Small intestine (tissue), 7 donors: ENCODE measurements at regions not wholly inside any gene's neighbourhood (a gene's known extent, or its start where the extent isn't known, plus 50 kb on each side); places are given as distances from the start of the nearest gene placed in this dataset.
"Not testable (repeated sequence)": the region's sequence is repeated elsewhere in the genome, so short reads cannot be mapped to it uniquely, and the experiment has no call there.

ENCODE experiments used
- DNase-seq, 2 donors: peaks; one replicate each; pipeline versions ENCODE4 v3.0.0 to v3.0.0-alpha.2; 2013
- FAIRE-seq: peaks from 2 replicates; lab custom pipeline; 2012; peaks lifted over from hg19 to GRCh38; lab: Jason Lieb, UNC
- H3K27ac ChIP-seq, 3 donors: one replicate each; pipeline ENCODE4 v1.5.1; 2013; ENCODE audit warnings: low read length in 2 of 3, mild to moderate bottlenecking in 2 of 3, control low read depth in 1 of 3, inconsistent platforms in 1 of 3, low read depth in 1 of 3, moderate library complexity in 1 of 3
- H3K27me3 ChIP-seq, 3 donors: one replicate each; pipeline ENCODE4 v1.6.1; 2013; ENCODE audit warnings: low read length in 3 of 3, inconsistent platforms in 1 of 3; ENCODE audit not compliant: control insufficient read depth in 3 of 3, insufficient read depth in 3 of 3
- H3K36me3 ChIP-seq, 3 donors: one replicate each; pipeline ENCODE4 v1.6.1; 2013; ENCODE audit warnings: low read length in 3 of 3, inconsistent platforms in 1 of 3, low read depth in 1 of 3, mild to moderate bottlenecking in 1 of 3, moderate library complexity in 1 of 3; ENCODE audit not compliant: control insufficient read depth in 3 of 3, insufficient read depth in 2 of 3
- H3K4me1 ChIP-seq, 3 donors: one replicate each; pipeline ENCODE4 v1.6.1; 2013; ENCODE audit warnings: low read length in 2 of 3, inconsistent platforms in 1 of 3, low read depth in 1 of 3, mild to moderate bottlenecking in 1 of 3, moderate library complexity in 1 of 3; ENCODE audit not compliant: control insufficient read depth in 3 of 3, insufficient read depth in 2 of 3
- H3K4me3 ChIP-seq, 3 donors: one replicate each; pipeline ENCODE4 v1.5.1; 2013; ENCODE audit warnings: low read length in 3 of 3, control low read depth in 1 of 3, inconsistent platforms in 1 of 3, low read depth in 1 of 3, mild to moderate bottlenecking in 1 of 3, moderate library complexity in 1 of 3
- H3K9me3 ChIP-seq, 2 donors: one replicate each; pipeline ENCODE4 v1.6.1; 2013; ENCODE audit warnings: low read depth in 1 of 2, low read length in 1 of 2; ENCODE audit not compliant: control insufficient read depth in 2 of 2, insufficient read depth in 1 of 2
- WGBS, 3 donors: extraction: QIAGEN DNeasy Blood & Tissue Kit; methylation state at CpG; one replicate each; pipeline ENCODE4 v1.1.7; 2013; 5-methylcytosine and 5-hydroxymethylcytosine counted together
- donor health status: healthy with polysubstance abuse.
- donor health status: control.
- donor health status: control.
- donor health status: Bipolar disorder and iron deficiency.
- donor health status: healthy.

DNA sequence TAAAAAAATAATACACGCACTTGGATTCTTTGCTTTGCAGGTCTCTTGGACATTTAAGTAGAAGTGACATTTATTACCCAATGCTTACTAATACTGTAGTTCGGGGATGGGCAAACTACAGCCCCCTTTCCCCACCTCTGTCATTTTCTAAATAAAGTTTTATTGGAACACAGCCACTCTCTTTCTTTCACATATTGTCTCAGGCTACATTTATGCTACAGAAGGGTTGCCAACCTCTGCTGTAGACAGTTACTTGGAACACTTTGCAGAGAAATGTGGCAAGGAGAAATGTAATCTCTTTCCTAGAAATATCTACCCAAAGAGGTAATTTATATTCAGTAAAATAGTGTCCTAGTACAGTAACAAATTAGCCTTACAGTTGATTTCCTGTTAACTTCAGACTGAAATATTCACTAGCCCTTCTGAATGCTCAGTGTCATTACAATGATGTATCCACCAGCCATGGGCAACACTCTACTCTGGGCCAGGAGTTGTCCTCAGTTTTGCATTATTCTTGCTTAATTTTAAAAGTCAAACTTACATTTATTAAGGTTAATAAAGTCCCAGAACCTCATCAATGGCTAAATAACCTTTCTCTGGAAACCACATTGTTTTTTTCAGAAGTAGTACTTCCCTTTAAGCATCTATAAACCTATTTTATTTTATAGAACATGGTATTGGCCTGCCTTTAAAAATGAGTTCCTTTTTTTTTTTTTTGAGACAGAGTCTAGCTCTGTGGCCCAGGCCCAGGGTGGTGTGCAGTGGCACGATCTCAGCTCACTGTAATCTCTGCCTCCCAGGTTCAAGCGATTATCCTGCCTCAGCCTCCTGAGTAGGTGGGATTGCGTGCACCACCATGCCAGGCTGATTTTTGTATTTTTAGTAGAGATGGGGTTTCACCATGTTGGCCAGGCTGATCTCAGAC is 269.6 kb upstream of the AMIGO2 start:
- 72 to 86% (median 74%) methylated on average over 5 of the region's 5 CpGs for WGBS, 3 donors
- FAIRE-seq: no peak
- Histone ChIP-seq H3K4me3 (no peak overlapping the region), H3K27ac (no peak overlapping the region), H3K9me3 (no peaks in the 10 kb centered on the region), H3K27me3 (no peaks in the 10 kb centered on the region), H3K4me1 (no peaks in the 10 kb centered on the region), H3K36me3 (no peaks in the 10 kb centered on the region)
- DNase-seq: no peak

DNA sequence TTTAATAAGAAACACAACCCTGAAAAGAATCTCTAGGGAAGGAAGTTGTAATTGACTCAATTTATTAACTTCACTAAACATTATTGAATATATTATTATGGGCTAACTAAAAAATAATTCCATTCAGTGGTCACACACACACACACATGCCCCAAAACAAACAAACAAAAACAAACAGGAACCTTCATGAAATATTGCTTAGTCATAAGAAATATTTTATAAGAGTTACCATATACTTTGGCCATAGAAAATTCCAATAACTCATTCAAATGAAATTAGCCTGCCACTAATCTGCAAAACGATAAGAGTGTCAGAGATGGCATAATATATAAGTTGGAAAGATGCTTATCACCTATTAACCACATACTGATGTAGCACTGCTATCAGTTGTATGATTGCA is 268.4 kb upstream of the AMIGO2 start:
- H3K36me3 ChIP-seq: no peaks in the 10 kb centered on the region
- no peaks in the 10 kb centered on the region for H3K9me3 ChIP-seq
- H3K4me1 ChIP-seq: no peaks in the 10 kb centered on the region
- H3K4me3 ChIP-seq: no peak overlapping the region
- H3K27me3 ChIP-seq: no peaks in the 10 kb centered on the region
- 52 to 72% (median 56%) methylated on average over 1 of the region's 1 CpG for WGBS, 3 donors
- no peak overlapping the region for H3K27ac ChIP-seq
- DNase-seq: no peak
- FAIRE-seq: no peak

DNA sequence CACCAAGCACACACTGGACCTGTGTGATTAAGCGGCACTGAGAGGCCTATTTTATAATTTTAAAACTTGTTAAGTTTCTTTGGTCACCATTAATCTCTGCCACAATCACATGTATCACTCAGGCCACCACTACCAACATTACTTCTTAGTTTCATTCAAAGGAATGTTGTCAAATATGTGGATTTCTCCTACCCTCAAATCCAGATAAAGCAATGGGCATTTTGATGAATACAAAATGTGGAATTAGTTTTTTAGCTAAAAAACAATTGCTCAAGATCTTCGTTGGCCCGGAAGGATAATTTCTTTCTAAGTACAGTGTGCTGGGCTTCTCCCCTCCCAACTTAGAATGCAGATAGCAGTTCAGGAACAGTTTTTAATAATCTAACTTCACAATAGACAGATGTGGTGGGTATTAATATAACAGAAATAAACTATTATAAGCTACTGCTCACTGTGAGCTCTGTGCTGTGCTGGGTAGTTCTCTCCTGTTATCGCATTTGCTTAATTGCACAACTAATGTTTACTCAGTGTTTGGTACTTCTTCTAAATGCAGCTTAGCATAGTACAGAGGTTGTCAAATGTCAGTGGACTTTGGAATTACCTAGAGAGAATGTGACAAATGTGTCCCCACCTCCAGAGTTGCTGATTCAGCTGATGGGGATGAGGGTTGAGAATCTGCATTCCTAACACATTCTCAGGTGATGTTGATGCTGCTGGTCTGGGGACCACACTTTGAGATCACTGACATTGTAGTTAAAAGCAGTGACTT is 266.7 kb upstream of the AMIGO2 start:
- no peaks in the 10 kb centered on the region for H3K27me3 ChIP-seq
- DNase-seq: peak; percentile 85 to 87
- H3K36me3 ChIP-seq: no peaks in the 10 kb centered on the region
- 40 to 71% (median 60%) methylated on average over 4 of the region's 4 CpGs for WGBS, 3 donors
- H3K27ac ChIP-seq: no peak overlapping the region
- FAIRE-seq: no peak
- no peak overlapping the region for H3K4me3 ChIP-seq
- H3K4me1 ChIP-seq: no peaks in the 10 kb centered on the region
- H3K9me3 ChIP-seq: no peaks in the 10 kb centered on the region

DNA sequence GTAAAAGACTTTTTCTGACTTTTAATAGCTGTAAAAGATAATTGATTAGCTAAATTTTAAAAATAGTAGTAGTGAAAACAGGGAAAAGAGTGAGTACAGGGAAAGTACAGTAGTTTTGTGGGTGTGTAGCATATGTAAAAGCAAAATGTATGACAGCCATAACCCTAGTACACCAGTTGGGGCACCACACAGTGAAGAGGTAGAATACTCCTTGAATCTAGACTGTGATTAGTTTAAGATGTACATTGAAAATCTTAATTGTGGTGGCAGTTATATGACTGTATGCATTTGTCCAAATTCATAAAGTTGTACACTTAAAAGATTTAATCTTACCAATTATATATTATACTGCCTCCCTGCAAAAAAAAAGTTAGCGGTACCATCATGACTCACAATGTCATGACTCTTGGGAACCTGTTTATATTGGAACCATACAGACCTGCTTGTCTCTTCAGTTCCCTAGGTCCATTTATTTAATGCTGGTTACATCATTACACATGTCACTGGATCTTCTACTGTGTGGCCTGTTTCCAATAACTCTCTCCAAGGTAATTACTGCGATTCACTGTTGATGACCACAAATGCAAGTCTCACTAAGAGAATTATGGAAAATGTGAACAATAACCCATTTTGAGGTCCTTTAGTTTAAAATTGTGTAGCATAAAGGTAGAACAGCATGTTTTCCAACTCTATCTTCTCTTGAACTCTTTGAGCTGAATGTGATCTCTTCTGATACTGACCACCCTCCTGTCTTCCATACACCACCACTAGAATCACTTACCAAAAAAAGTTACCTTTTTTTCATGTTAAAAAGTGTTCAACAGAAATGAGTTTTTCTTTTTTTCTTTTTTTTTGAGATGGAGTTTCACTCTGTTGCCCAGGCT is 264.2 kb upstream of the AMIGO2 start:
- Histone ChIP-seq H3K4me1 (no peaks in the 10 kb centered on the region), H3K27ac (no peak overlapping the region), H3K4me3 (no peak overlapping the region), H3K9me3 (no peaks in the 10 kb centered on the region), H3K27me3 (no peaks in the 10 kb centered on the region), H3K36me3 (no peaks in the 10 kb centered on the region)
- FAIRE-seq: no peak
- 85 to 92% (median 87%) methylated on average over 2 of the region's 2 CpGs for WGBS, 3 donors
- DNase-seq: no peak

DNA sequence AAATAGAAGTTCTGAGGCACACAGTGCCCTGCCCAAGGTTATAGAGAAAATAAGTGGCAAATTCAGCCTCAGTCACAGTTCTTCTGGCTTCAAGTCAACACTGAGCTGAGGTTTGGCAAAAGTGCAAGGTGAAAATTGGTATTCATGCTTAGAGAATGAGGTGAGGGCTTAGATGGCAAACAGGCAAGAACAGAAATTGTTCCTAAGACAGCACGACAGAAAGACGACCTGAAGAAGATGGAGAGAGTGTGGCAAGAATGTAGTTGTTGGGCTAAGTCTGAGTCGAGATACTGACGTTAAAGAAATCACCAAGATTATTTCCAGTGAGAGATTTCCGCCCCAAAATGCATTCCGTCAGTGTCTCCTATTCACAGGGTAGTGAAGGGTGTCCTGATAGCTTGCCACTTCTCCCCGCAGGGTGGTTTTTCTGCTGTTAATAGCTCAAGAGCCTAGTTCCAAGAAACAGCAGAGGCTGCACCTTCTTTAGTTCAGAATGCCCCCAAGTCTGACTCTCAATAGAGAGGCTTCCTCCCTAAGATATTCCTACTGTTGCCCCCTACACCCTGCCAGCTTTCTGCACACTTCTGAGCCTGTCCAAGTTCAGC is 260.8 kb upstream of the AMIGO2 start:
- no peaks in the 10 kb centered on the region for H3K27me3 ChIP-seq
- H3K9me3 ChIP-seq: no peaks in the 10 kb centered on the region
- WGBS, 3 donors: 84 to 88% (median 86%) methylated on average over 7 of the region's 7 CpGs
- H3K36me3 ChIP-seq: no peaks in the 10 kb centered on the region
- no peak overlapping the region for H3K27ac ChIP-seq
- FAIRE-seq (no peak), DNase-seq (no peak)
- H3K4me3 ChIP-seq: no peak overlapping the region
- H3K4me1 ChIP-seq: no peaks in the 10 kb centered on the region

DNA sequence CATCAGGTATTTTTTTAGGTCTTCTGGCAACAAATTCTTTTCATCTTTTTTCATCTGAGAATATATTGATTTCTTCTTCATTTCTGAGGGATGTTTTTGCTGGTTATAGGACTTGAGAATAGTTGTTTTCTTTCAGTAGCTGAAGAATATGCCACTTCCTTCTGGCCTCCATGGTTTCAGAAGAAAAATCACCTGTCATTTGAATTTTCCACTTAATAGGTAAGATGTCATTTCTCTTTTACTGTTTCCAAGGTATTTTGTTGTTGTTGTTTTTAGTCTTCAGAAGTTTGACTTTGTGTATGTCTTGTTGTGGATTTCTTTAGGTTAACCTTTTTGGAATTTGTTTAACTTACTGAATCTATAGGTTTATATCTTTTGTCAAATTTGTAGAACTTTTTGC is 257.8 kb upstream of the AMIGO2 start:
- no peaks in the 10 kb centered on the region for H3K9me3 ChIP-seq
- FAIRE-seq (no peak), DNase-seq (no peak)
- H3K36me3 ChIP-seq: no peaks in the 10 kb centered on the region
- H3K27me3 ChIP-seq: no peaks in the 10 kb centered on the region
- no peaks in the 10 kb centered on the region for H3K4me1 ChIP-seq
- H3K27ac ChIP-seq: no peak overlapping the region
- no peak overlapping the region for H3K4me3 ChIP-seq

DNA sequence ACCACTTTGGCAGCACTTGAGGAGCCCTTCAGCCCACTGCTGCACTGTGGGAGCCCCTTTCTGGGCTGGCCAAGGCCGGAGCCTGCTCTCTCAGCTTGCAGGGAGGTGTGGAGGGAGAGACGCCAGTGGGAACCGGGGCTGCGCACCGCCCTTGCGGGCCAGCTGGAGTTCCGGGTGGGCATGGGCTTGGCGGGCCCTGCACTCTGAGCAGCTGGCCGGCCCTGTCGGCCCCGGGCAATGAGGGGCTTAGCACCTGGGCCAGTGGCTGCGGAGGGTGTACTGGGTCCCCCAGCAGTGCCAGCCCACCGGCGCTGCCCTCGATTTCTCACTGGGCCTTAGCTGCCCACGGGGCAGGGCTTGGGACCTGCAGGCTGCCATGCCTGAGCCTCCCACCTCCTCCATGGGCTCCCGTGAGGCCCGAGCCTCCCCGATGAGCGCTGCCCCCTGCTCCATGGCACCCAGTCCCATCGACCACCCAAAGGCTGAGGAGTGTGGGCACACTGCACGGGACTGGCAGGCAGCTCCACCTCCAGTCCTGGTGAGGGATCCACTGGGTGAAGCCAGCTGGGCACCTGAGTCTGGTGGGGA is 253.6 kb upstream of the AMIGO2 start:
- DNase-seq, FAIRE-seq, H3K36me3 ChIP-seq, H3K9me3 ChIP-seq, H3K4me3 ChIP-seq, H3K4me1 ChIP-seq, H3K27me3 ChIP-seq, H3K27ac ChIP-seq: not testable (repeated sequence)
- WGBS, 3 donors: 95% methylated on average over 15 to 22 of the region's 22 CpGs
